Calu3 (cell line): ENCODE measurements at regions not wholly inside any gene's neighbourhood (a gene's known extent, or its start where the extent isn't known, plus 50 kb on each side); places are given as distances from the start of the nearest gene placed in this dataset.

ENCODE experiments used
- BruUV-seq: library from RNA; stranded (reverse); fragments of 400-500 nt; replicated peaks from 2 replicates; lab custom pipeline; 2021; lab: Mats Ljungman, UMichigan
- CTCF ChIA-PET: fragments of 300-600 bp; sonication (Branson Sonifier 250); formaldehyde crosslinking; loops from one replicate; lab custom pipeline; 2022; ENCODE audit warnings: antibody characterized with exemption; lab: Charles Lee
- DNase-seq: peaks from one replicate; pipeline ENCODE4 v3.0.0; 2022
- H3K27ac Mint-ChIP-seq: one replicate; pipeline ENCODE4 v1.8.0; 2022; ENCODE audit warnings: mixed read lengths; ENCODE audit not compliant: unreplicated experiment
- H3K27me3 Mint-ChIP-seq: one replicate; pipeline ENCODE4 v1.8.0; 2022; ENCODE audit warnings: mixed read lengths; ENCODE audit not compliant: unreplicated experiment
- H3K36me3 Mint-ChIP-seq: one replicate; pipeline ENCODE4 v1.8.0; 2022; ENCODE audit warnings: mild to moderate bottlenecking, moderate library complexity, mixed read lengths; ENCODE audit not compliant: insufficient read depth, unreplicated experiment
- H3K4me1 Mint-ChIP-seq: one replicate; pipeline ENCODE4 v1.8.0; 2022; ENCODE audit warnings: mild to moderate bottlenecking, low read depth, mixed read lengths; ENCODE audit not compliant: unreplicated experiment
- H3K4me3 Mint-ChIP-seq: one replicate; pipeline ENCODE4 v1.8.0; 2022; ENCODE audit warnings: mild to moderate bottlenecking, low read depth, moderate library complexity, mixed read lengths; ENCODE audit not compliant: unreplicated experiment
- H3K9me3 Mint-ChIP-seq: one replicate; pipeline ENCODE4 v1.8.0; 2022; ENCODE audit warnings: low read depth, mixed read lengths; ENCODE audit not compliant: unreplicated experiment
- intact Hi-C: fragments of 100-400 bp; cut with micrococcal nuclease; formaldehyde crosslinking; loops from one replicate; pipeline ENCODE4 v1.10.0; 2022; ENCODE audit not compliant: unreplicated experiment
- TF ChIP-seq, protein P1 (sequence below): fragments of 200-600 bp; IDR thresholded peaks from one replicate; pipeline ENCODE4 v1.8.0; 2022; ENCODE audit warnings: antibody characterized with exemption; ENCODE audit not compliant: unreplicated experiment

DNA sequence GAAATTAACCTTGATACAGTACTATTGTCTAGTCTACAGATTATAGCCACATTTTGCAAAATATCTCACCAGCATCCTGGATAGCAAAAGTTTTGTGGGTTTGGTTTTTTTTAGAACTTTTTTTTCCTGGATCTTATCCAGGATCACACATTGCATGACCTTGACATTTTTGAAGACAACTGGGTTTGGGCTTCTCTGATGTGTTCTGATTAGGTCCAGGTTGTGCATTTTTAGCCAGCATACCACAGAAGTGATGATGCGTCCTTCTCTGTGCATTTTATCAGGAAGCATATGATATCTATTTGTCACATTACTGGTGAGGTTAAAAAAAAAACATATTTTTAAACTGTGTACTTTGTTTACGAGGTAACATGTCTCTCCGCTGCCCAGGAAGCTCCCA is 221.0 kb upstream of the OSR1 start:
- BruUV-seq = no TSS peak
- H3K9me3 Mint-ChIP-seq = peaks cover under 1% of the 10 kb centered on the region
- TF ChIP-seq, protein P1, sequence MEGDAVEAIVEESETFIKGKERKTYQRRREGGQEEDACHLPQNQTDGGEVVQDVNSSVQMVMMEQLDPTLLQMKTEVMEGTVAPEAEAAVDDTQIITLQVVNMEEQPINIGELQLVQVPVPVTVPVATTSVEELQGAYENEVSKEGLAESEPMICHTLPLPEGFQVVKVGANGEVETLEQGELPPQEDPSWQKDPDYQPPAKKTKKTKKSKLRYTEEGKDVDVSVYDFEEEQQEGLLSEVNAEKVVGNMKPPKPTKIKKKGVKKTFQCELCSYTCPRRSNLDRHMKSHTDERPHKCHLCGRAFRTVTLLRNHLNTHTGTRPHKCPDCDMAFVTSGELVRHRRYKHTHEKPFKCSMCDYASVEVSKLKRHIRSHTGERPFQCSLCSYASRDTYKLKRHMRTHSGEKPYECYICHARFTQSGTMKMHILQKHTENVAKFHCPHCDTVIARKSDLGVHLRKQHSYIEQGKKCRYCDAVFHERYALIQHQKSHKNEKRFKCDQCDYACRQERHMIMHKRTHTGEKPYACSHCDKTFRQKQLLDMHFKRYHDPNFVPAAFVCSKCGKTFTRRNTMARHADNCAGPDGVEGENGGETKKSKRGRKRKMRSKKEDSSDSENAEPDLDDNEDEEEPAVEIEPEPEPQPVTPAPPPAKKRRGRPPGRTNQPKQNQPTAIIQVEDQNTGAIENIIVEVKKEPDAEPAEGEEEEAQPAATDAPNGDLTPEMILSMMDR = no peak
- intact Hi-C loops = no loop called here
- H3K4me1 Mint-ChIP-seq = peaks cover 11% of the 10 kb centered on the region
- DNase-seq = no peak
- no peaks in the 10 kb centered on the region for H3K36me3 Mint-ChIP-seq
- H3K27me3 Mint-ChIP-seq = no peaks in the 10 kb centered on the region
- H3K4me3 Mint-ChIP-seq = no peak overlapping the region
- H3K27ac Mint-ChIP-seq = no peak overlapping the region
- CTCF ChIA-PET = no interaction called here

GRCh38 chr2:19577723-19578122 is 219.3 kb upstream of the OSR1 start:
- H3K9me3 Mint-ChIP-seq = no peaks in the 10 kb centered on the region
- intact Hi-C loops = no loop called here
- TF ChIP-seq, protein P1 = no peak
- DNase-seq = no peak
- H3K36me3 Mint-ChIP-seq = no peaks in the 10 kb centered on the region
- H3K27ac Mint-ChIP-seq = no peak overlapping the region
- no TSS peak for BruUV-seq
- no peaks in the 10 kb centered on the region for H3K27me3 Mint-ChIP-seq
- H3K4me1 Mint-ChIP-seq = peaks cover 11% of the 10 kb centered on the region
- CTCF ChIA-PET = no interaction called here
- no peak overlapping the region for H3K4me3 Mint-ChIP-seq

GRCh38 chr2:19576411-19576810 is 218.0 kb upstream of the OSR1 start:
- TF ChIP-seq, protein P1 = no peak
- BruUV-seq = no TSS peak
- H3K4me1 Mint-ChIP-seq = peaks cover 11% of the 10 kb centered on the region
- no peak overlapping the region for H3K27ac Mint-ChIP-seq
- intact Hi-C loops = no loop called here
- no peaks in the 10 kb centered on the region for H3K9me3 Mint-ChIP-seq
- H3K36me3 Mint-ChIP-seq = no peaks in the 10 kb centered on the region
- DNase-seq = no peak
- no peak overlapping the region for H3K4me3 Mint-ChIP-seq
- CTCF ChIA-PET = no interaction called here
- H3K27me3 Mint-ChIP-seq = peaks cover 11% of the 10 kb centered on the region

- peaks cover 11% of the 10 kb centered on the region for H3K4me1 Mint-ChIP-seq
- peaks cover 16% of the 10 kb centered on the region for H3K27me3 Mint-ChIP-seq
- intact Hi-C loops = no loop called here
- no peaks in the 10 kb centered on the region for H3K36me3 Mint-ChIP-seq
- no peak for DNase-seq
- BruUV-seq = no TSS peak
- no peaks in the 10 kb centered on the region for H3K9me3 Mint-ChIP-seq
- no peak overlapping the region for H3K27ac Mint-ChIP-seq
- H3K4me3 Mint-ChIP-seq = no peak overlapping the region
- TF ChIP-seq, protein P1 = no peak
- CTCF ChIA-PET = no interaction called here
Measured at GRCh38 chr2:19575641-19576040, 217.2 kb upstream of the OSR1 start.
